IPS-18a (cell line): ENCODE measurements at regions not wholly inside any gene's neighbourhood (a gene's known extent, or its start where the extent isn't known, plus 50 kb on each side); places are given as distances from the start of the nearest gene placed in this dataset.

Experiments
- H3K27ac ChIP-seq: one replicate; pipeline ENCODE4 v1.5.1; 2013; ENCODE audit warnings: low read length
- H3K27me3 ChIP-seq: one replicate; pipeline ENCODE4 v1.6.1; 2013; ENCODE audit warnings: mild to moderate bottlenecking, low read length; ENCODE audit not compliant: control insufficient read depth, insufficient read depth
- H3K36me3 ChIP-seq: one replicate; pipeline ENCODE4 v1.6.1; 2013; ENCODE audit warnings: low read depth, low read length; ENCODE audit not compliant: control insufficient read depth
- H3K4me1 ChIP-seq: one replicate; pipeline ENCODE4 v1.6.1; 2013; ENCODE audit warnings: low read depth, low read length; ENCODE audit not compliant: control insufficient read depth
- H3K4me3 ChIP-seq: one replicate; pipeline ENCODE4 v1.5.1; 2013; ENCODE audit warnings: low read length
- H3K9ac ChIP-seq: one replicate; pipeline ENCODE4 v1.6.1; 2013; ENCODE audit warnings: mild to moderate bottlenecking, low read length, moderate library complexity
- H3K9me3 ChIP-seq: one replicate; pipeline ENCODE4 v1.6.1; 2013; ENCODE audit warnings: low read depth, low read length; ENCODE audit not compliant: control insufficient read depth

DNA sequence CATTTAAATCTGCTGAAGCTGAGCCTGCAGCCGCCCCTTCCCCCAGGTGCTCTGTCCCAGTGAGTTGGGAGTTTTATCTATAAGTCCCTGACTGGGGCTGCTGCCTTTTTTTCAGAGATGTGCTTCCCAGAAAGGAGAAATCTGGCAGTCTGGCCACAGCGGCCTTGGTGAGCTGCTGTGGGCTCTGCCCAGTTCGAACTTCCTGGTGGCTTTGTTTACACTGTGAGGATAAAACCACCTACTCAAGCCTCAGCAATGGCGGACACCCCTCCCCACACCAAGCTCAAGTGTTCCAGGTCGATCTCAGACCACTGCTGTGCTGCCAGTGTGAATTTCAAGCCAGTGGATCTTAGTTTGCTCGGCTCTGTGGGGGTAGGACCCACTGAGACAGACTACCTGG lies 97.3 kb downstream of the ACAA2 start:
- no peak overlapping the region for H3K4me3 ChIP-seq

DNA sequence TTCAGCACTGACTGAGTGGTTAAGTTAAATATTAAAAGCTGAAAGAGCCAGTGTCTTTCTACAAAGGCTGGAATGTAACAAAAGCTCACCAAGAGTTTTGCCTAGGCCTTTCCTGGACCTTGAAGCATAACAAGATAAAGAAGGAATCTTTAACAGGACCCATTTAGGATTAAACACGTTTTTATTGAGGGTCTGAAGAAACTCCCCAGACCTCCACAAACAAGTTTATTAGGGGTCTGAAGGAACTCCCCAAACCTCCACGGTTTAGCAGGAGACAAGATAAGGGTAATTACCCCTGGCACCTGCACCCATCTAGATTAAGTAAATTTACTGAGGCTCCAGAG lies 104.0 kb downstream of the ACAA2 start:
- H3K9me3 ChIP-seq = no peaks in the 10 kb centered on the region
- no peak overlapping the region for H3K4me3 ChIP-seq
- no peak overlapping the region for H3K9ac ChIP-seq
- no peak overlapping the region for H3K27ac ChIP-seq
- H3K4me1 ChIP-seq = no peaks in the 10 kb centered on the region
- no peaks in the 10 kb centered on the region for H3K36me3 ChIP-seq
- no peaks in the 10 kb centered on the region for H3K27me3 ChIP-seq

More for the DNA sequence above, 97.3 kb downstream of the ACAA2 start:
- Histone ChIP-seq H3K27me3 (no peaks in the 10 kb centered on the region), H3K4me1 (no peaks in the 10 kb centered on the region), H3K27ac (no peak overlapping the region), H3K9me3 (no peaks in the 10 kb centered on the region), H3K36me3 (no peaks in the 10 kb centered on the region), H3K9ac (no peak overlapping the region)

DNA sequence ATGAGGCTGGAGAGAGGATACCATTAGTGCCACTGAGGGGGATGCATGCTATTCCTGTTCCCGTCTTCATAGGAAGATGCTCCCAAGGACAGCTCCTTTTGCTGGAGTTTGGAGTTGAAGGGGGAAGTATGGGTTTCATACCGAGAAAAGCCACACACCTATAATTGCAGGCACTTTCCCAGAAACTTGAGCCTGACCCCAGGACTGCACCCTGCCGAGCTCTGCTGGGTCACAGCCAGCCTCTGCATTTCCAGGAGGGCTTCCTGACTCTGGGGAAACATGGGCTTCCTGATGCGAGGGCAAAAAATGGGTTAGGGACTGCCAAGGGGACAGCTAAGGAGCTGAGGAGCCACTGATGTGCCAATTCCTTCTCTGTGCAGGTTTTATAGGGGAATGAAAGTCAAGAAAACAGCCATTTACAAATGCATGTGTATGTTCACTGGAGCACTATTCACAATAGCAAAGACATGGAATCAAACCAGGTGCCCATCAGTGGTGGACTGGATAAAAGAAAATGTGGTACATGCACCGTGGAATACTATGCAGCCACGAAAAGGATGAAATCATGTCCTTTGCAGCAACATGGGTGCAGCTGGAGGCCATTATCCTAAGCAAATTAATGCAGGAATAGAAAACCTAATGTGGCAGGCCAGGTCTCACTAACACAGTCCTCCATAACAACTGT lies 104.5 kb downstream of the ACAA2 start:
- Histone ChIP-seq H3K9ac (no peak overlapping the region), H3K4me1 (no peaks in the 10 kb centered on the region)

DNA sequence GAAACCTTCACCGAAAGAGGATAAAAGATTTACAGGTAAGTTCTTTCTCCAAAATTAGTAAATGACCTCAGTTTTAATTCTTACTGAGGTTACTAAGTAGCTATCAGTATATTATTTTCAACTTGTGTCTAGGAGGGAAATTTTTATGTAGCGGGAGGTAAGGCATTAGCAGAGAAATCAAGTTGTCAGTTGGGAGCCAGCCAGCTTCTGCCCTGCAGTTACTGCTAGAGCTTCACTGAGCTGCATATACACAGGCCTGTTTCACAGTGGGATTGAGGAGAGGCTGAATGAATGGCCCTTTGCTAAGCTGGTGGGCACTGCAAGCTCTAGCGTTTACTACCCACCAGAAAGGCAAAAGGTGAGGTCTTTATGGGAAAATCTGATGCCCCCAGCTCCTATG lies 105.7 kb downstream of the ACAA2 start:
- Histone ChIP-seq H3K4me1 (no peaks in the 10 kb centered on the region), H3K36me3 (no peaks in the 10 kb centered on the region), H3K4me3 (no peak overlapping the region), H3K9ac (no peak overlapping the region), H3K27ac (no peak overlapping the region), H3K27me3 (no peaks in the 10 kb centered on the region), H3K9me3 (no peaks in the 10 kb centered on the region)

More for the DNA sequence above, 104.5 kb downstream of the ACAA2 start:
- H3K27me3 ChIP-seq = no peaks in the 10 kb centered on the region
- no peaks in the 10 kb centered on the region for H3K9me3 ChIP-seq
- H3K36me3 ChIP-seq = no peaks in the 10 kb centered on the region
- no peak overlapping the region for H3K4me3 ChIP-seq
- no peak overlapping the region for H3K27ac ChIP-seq

DNA sequence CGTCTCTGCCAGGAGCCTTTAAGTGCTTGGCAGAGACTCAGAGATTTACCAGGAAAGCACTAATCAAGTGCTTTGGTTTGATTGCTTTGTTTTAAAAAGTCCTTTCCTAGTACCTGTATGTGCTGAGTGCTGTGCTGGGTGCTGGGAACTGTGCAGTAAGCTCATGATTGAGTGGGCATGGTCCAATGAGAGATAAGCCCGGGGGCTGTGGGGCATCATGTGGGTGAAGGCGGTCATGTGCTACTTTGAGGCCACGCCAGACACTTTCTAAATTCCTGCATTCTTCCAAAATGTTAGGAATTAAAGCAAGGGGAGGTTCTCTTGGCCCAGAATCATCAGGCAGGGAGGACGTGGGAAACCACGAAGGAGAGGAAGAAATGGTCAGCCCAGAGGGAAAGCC lies 109.0 kb downstream of the ACAA2 start:
- Histone ChIP-seq H3K27ac (no peak overlapping the region), H3K36me3 (no peaks in the 10 kb centered on the region), H3K4me3 (no peak overlapping the region), H3K9ac (no peak overlapping the region), H3K27me3 (no peaks in the 10 kb centered on the region), H3K4me1 (no peaks in the 10 kb centered on the region), H3K9me3 (no peaks in the 10 kb centered on the region)

DNA sequence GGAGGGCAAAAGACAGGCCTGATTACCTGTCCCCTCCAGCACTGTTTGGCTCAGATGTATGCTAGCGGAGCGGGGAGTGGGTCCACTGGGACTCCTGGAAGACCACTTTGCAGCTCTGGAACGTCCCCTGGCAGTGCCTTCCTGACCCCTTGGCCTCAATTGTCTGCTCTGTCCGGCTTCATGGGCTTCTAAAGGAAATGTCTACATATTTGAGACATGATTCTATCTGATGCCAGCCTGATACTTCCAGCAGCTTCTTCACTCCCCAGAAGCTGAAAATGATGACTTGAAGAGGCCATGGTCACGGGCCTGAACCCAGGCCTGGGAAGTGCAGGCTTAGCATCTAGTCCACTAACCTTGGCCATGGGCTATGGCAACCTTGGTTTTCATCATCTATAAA lies 112.1 kb downstream of the ACAA2 start:
- Histone ChIP-seq H3K36me3 (no peaks in the 10 kb centered on the region), H3K9me3 (no peaks in the 10 kb centered on the region), H3K27me3 (no peaks in the 10 kb centered on the region), H3K4me3 (no peak overlapping the region), H3K4me1 (peaks cover 9% of the 10 kb centered on the region), H3K27ac (no peak overlapping the region), H3K9ac (no peak overlapping the region)

DNA sequence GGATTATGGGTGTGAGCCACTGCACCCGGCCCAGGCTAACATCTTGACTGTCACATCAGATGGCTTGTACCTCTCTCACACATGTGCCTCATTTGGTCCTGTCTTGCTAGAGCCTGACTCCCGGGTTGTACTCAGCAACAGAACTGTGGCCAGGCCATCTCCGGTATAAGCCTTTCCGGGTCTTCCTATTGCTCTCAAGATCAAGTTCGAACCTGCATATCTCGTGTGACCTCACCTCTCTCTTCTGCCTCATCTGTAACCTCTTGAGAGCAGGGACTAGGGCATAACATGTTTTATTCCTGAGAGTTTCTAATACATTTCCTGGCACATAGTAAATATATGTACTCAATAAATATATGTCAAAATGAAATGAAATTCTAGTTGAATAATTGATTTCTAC lies 114.0 kb downstream of the ACAA2 start:
- H3K27ac ChIP-seq = no peak overlapping the region
- no peaks in the 10 kb centered on the region for H3K9me3 ChIP-seq
- no peak overlapping the region for H3K4me3 ChIP-seq
- H3K27me3 ChIP-seq = no peaks in the 10 kb centered on the region
- H3K4me1 ChIP-seq = peaks cover 9% of the 10 kb centered on the region
- no peaks in the 10 kb centered on the region for H3K36me3 ChIP-seq
- H3K9ac ChIP-seq = no peak overlapping the region

DNA sequence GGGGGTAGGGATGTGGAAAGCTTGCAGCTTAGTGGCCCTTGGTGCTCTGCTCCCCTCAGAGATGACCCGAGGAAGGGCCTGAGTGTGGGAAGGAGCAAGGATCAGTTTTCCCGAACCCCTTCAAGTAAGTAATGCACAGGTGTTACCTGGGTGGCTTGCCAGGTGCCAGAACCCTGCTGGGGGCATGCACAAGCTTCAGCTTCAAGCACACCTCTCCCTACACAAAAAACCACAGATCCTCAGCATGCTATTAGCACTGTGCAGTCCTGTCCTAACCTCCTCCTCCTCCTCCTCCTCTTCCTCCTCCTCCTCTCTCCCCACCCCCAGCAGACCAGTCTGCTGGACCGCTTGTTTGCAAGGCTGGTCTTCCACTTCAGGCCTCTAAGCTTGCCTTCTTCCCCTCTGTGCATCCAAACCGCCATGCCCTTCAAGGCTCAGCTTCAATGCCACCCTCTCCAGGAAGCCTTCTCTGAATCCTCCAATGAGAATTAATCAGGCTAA lies 114.8 kb downstream of the ACAA2 start:
- H3K4me3 ChIP-seq = no peak overlapping the region
- H3K4me1 ChIP-seq = peaks cover 9% of the 10 kb centered on the region
- H3K9ac ChIP-seq = no peak overlapping the region
- no peaks in the 10 kb centered on the region for H3K9me3 ChIP-seq
- no peak overlapping the region for H3K27ac ChIP-seq
- no peaks in the 10 kb centered on the region for H3K27me3 ChIP-seq
- H3K36me3 ChIP-seq = no peaks in the 10 kb centered on the region

DNA sequence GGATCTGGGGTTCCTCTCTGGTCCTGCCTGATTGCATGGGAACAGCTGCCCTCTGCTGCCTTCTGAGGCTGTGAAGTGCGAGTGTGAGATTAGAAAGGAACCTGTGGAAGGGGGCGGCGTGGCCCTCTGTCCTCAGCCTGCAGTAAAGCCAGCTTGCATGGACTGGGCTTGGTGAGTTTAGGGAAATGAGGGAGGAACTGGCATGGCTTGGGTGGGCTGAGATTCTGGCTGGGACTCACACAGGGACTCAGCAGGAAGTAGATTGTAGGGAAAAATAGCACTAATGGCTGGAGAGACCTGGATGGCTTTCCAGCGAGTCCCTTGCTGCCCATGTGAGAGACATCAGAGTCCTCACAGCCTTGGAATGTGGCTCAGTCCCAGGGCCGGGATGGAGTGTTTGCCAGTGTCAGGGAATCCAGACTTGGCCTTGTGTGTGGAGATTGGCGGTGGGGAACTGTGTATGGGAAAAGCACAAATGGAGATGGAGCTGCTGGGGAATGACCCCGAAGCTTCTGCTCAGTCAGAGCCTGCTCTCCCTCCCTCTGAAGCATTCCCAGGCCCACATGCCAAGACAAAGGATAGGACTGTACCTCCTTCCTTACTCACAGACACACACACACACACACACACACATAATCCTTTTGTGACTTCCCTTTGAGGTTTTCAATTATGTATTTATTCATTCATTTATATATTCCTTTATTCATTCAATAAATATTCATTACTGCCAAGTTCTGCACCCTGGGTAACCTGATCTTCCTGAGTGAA lies 115.4 kb downstream of the ACAA2 start:
- Histone ChIP-seq H3K36me3 (no peaks in the 10 kb centered on the region), H3K9ac (no peak overlapping the region), H3K27me3 (no peaks in the 10 kb centered on the region), H3K4me3 (no peak overlapping the region), H3K9me3 (no peaks in the 10 kb centered on the region), H3K27ac (no peak overlapping the region), H3K4me1 (peaks cover 9% of the 10 kb centered on the region)

DNA sequence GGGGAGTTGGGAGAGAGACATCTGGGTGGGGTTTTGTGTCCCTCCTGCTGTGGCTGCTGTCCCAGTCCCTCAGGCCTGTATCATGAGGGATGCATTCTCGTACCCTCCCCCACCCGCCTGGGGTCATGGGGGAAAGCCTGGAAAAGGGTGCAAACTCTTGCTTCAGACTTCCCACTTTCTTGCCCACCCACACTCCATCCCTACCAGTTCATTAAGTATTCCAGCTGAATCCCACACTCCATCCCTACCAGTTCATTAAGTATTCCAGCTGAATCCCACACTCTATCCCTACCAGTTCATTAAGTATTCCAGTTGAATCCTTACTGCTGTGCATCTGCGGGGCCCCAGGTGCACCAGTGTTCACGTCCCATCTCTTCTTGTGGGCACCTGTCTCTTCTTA lies 116.3 kb downstream of the ACAA2 start:
- Histone ChIP-seq H3K9ac (no peak overlapping the region), H3K4me1 (peaks cover 9% of the 10 kb centered on the region), H3K9me3 (no peaks in the 10 kb centered on the region), H3K36me3 (no peaks in the 10 kb centered on the region), H3K4me3 (no peak overlapping the region), H3K27me3 (no peaks in the 10 kb centered on the region), H3K27ac (no peak overlapping the region)

DNA sequence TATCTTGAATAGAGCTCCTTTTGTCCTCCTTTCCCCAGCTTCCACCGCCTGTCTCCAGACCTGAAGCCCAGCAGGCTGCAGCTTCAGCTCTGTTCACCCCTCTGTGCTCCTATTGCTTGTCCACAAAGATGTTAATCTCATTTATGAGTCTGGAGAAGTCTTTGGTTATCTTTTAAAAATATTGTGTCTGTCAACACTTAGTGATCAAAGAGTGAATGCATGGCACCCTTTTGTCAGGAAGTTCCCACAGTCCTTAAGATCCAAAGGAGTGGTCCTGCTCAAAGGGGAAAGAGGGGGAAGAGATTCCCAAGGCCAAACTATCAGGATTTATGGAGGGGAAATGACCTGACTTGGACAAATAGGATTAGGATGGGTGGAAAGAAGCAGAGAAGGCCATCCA lies 118.9 kb downstream of the ACAA2 start:
- Histone ChIP-seq H3K4me3 (no peak overlapping the region), H3K27me3 (no peaks in the 10 kb centered on the region), H3K27ac (no peak overlapping the region)

DNA sequence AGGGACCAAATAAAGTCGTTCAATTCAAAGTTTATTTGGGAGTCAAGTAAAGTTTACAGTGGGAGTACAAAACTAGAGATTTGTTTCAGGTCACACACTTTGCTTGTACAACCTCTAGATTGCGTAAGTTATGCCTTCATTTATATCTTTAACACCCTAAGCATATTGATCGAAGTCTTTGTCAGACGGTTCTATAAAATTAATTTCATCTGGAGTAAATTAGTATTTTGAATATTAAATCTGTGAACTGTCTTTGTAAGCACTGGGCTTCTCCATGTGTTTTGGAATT lies 119.7 kb downstream of the ACAA2 start:
- no peaks in the 10 kb centered on the region for H3K9me3 ChIP-seq
- H3K36me3 ChIP-seq = no peaks in the 10 kb centered on the region
- H3K9ac ChIP-seq = no peak overlapping the region
- peaks cover 9% of the 10 kb centered on the region for H3K4me1 ChIP-seq
- H3K27ac ChIP-seq = no peak overlapping the region
- H3K27me3 ChIP-seq = no peaks in the 10 kb centered on the region
- no peak overlapping the region for H3K4me3 ChIP-seq

More for the DNA sequence above, 118.9 kb downstream of the ACAA2 start:
- peaks cover 9% of the 10 kb centered on the region for H3K4me1 ChIP-seq
- H3K36me3 ChIP-seq = no peaks in the 10 kb centered on the region
- H3K9ac ChIP-seq = no peak overlapping the region
- H3K9me3 ChIP-seq = no peaks in the 10 kb centered on the region
